GM21717 (cell line): ENCODE measurements at regions not wholly inside any gene's neighbourhood (a gene's known extent, or its start where the extent isn't known, plus 50 kb on each side); places are given as distances from the start of the nearest gene placed in this dataset.
"Not testable (repeated sequence)": the region's sequence is repeated elsewhere in the genome, so short reads cannot be mapped to it uniquely, and the experiment has no call there.

Experiments used
- ATAC-seq: cut with Tn5 transposase; IDR thresholded peaks from one replicate; pipeline ENCODE4 v1.9.1; 2021; ENCODE audit warnings: mild to moderate bottlenecking, moderate library complexity; ENCODE audit not compliant: unreplicated experiment

DNA sequence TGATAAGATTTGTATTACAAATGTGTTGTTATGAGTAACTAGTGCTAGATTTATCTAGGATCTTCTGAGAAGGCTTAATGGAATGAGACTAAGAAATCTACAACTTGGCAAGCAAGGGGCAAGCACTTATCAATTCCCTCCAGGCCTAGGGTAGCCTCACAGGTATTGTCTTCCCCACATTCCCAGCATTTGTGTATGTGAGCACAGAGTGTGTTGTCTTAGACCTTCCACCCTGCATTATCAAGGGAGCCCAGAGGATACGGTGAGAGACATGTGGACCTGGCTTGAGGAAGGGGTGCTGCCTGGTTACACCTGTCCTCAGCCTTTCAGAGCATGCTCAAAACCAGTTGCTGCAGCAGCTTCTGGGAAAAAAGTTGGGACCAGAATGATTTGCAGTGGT lies 327.2 kb downstream of the MRPL39 start:
- no peak for ATAC-seq

DNA sequence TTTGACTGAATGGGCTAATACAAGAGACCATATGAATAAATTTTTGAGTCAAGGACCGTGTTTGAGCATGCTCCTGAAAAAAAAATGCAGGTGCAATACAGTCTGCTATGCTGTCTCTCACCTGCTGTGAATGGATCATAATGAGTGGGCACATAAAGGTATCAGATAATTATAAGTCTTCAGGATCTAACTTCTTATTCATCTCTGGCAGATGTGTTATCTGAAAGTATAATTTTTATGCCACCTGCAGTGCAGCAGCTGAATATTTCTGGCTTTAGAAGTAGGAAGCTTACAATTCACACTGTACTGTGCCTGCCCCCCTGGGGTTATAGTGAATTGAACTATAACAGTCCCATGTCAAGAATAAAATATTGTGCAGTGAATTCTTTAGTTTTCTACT lies 333.3 kb downstream of the MRPL39 start:
- no peak for ATAC-seq

DNA sequence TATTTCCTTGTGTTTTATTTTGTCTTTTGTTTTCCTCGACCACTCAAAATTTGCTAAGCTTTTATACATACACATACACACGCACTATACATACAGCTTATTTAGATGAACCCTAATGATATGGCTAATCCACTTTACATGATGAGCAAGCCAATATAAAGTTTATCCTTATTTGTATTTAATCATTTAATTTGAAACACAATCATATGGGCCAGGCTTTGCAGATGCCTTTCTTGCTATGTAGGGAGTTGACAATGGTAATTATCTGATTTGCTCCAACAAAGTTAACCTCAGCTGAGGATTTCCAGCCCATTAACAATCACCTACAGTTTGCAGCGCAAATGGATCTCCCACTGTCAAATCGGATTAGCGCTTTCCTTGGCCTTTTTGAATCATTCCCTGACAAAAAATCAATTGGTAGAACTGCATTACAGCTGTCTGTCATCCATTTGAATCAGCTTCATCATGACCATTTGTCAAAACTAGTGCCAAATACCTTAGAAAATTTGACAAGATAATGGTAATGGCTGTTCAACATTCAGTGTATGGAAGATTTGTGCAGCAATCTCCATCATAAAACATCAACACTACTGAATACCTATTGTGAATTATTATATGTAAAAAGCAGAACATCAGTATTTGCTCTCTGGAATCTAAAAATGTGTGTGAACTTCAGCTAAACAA lies 352.6 kb downstream of the MRPL39 start:
- no peak for ATAC-seq

DNA sequence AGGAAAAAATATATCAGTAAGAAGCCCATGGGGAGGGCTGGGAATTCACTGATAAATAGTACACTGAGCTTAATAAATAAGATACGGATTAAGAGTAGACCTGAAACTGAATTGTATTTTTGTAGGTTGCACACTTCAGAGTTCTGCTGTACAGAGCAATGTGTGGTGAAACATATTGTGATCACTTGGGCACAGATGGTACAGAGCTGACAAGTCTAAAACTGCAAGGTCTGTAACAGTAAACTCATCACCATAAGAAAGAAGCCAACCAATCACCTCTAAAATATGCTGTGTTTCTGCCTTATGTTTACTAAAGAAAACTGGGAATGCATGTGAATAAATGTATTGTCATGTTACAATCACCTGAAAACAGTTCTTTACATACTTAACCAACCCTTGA lies 360.7 kb downstream of the MRPL39 start:
- no peak for ATAC-seq

DNA sequence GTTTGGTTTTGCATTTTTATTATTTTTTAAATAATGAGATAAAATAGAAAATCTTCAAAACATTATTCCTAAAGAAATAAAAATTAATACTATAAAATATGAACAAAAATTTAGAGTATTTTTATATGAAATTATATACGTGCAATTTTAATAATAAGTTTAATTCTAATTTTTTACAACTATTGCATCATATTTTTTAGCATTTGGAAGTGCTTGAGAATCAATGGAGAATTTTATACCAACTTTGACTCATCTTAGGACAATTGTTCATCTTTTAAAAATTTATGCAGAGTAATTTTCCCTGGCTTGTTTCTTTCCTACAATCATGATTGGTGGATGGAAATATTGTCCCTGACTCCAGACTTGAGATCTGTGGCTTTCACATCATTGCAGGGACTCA lies 362.5 kb downstream of the MRPL39 start:
- ATAC-seq, result no peak

DNA sequence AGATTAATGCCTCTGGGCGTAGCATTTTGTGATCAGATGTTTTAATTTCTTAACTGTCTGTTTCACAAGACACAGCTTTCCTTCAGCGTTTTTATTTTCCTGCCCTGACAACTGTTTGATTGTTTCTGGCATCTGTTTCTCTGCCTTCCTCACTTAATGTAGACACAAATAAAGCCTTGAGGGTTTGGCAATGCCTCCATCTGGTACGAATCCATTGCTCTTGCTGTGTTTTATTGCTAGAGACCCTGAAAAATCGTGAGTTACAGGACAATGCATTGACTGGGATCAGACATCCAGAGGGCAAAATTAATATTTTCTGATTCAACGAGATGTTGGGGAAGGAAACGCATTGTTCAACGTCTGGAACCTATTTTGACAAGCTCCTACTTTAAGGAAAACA lies 363.5 kb downstream of the MRPL39 start:
- ATAC-seq, result no peak

DNA sequence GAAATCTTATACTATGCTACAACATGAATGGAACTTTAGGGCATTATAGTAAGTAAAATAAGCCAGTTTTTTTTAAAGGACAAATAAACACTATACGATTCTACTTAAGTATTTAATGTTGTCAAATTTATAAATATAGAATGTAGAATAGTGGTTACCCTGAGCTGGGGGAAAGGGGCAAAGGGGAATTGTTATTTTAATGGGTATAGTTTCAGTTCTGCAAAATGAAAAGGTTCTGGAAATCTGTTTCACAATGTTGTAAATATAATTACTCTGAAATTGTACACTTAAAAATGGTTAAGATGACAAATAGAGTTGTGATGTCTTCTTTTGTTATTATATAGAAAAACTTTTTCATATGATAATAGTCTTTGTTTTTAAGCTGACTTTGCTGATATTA lies 366.3 kb downstream of the MRPL39 start:
- ATAC-seq, result no peak

DNA sequence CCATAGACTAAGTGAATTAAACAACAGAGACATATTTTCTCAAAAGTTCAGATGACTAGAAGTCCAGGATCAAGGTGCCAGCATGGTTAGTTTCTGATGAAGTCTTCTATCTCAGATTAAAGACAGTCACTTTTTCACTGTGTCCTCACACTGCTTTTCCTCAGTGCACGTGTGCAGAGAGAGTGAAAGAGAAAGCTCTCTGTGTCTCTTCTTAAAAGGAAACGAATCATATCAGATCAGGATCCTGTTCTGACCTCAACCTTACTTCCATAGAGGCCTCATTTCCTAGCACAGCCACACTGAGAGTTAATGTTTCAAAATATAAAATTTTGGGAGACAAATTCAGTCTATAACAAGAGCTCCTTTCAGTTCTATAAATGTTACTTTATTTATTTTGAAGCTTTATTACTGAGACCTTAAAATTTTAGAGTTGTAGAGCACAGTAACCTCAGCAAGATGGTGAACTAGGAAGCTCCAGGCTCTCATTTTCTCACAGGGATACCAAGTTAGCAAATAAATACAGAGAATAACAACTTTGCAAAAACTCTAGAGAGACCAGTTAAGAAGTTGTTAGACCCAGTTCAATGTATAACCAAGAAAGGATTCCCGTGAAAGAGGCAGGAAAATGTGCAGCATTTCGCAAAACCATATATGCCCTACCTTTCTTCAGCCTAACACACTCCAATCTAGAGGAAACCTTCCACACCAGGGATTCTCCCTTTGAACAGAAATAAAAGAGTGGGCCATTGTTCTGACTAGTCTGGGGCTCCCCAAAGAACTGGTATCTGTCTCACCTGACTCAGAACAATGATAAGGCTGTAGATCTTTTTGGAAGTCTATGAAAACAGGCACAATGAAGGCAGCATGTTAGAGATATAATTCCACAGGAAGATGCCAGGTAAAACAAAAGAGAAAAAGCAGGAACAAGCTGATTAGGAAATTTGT lies 372.2 kb downstream of the MRPL39 start:
- peak; percentile 88 for ATAC-seq

DNA sequence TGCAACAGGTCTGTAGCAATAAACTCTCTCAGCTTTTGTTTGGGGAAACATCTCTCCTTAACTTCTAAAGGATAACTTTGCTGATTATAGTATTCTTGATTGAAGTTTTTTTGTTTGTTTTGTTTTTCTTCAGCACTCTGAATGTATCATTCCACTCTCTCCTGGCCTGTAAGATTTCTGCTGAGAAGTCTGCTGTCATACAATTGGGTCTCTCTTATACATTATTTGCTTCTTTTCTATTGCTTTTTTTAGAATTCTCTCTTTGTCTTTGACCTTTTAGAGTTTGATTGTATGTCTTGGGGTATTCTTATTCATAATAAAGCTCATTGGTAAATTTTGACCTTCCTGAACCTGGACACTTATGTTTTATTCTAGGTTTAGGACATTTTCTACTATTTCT lies 386.3 kb downstream of the MRPL39 start:
- no peak for ATAC-seq

DNA sequence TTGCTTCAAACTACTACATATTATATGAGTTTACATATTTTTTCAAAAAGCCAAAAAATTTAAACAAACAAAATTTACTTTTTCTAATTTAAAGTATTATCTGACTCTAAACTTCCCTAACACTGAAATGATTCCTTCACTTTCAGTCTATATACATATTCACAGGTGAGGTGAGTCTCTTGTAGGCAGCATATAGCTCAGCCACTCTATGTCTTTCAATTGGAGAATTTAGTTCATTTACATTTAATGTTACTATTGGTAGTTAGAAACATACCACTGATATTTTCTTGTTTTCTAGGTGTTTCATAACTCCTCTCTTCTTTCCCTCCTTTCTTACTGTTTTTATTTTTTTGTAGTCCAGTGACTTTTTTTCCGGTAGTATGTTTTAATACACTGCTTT lies 387.1 kb downstream of the MRPL39 start:
- no peak for ATAC-seq

DNA sequence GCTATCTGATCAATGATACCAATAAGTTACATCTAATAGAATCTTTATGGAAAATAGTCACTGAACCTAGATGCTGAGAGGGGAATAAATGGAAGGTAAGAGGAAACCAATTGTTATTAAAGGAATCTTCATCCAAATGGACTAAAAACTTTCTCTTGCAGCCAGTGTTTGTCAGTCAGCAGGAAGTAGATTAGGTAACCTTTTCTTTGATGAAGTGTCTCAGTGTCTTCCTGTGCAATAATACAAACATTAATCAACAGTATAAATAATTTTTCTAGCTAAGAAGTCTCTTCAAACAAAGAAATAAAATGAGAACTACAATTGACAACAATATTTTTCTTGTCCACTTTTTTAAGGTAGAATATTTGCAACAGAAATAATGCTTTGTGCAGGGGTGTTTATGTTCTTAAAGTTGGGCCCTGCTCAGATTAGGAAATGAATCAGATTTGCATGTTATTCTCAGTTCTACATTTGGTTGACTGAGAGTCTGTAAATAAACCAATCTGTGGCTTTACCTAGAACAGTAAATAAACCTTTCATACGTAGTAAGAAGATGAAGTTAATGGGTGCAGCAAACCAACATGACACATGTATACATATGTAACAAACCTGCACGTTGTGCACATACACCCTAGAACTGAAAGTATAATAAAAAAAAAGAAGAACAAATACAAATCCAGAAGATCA lies 391.4 kb downstream of the MRPL39 start:
- peak; percentile 95 for ATAC-seq

DNA sequence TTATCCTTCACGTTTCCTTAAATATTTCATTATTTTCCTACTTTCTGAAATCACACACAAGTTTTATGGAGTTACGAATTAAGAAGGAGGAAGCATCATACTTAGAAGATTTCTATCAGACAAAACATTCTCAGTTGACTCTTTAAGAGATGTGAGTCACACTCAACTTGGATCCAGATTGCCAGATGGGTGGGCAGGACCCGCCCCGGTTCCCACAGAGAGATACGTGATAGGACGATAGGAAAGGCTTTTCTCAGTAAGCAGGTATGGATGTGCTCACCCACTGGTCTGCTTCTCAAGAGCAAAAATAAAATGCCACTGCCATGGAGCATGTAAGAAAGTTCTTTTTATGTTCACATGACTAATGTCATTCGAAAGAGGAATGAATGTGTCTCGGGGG lies 392.6 kb downstream of the MRPL39 start:
- no peak for ATAC-seq

DNA sequence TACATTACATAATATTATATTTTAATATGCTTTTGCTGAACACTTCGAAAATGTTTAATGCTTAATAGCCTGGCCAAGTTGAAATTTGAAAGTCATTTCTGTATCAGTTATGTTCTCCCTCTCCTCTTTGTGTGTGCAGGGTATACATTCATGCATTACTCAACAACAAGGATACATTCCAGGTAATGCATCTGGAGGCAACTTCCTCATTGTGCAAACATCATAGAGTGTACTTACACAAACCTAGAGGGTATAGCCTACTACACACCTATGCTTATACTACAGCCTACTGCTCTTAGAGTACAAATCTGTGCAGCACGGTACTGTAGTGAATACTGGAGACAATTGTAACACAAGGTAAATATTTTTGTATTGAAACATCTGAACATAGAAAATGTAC lies 407.3 kb downstream of the MRPL39 start:
- ATAC-seq, result no peak

DNA sequence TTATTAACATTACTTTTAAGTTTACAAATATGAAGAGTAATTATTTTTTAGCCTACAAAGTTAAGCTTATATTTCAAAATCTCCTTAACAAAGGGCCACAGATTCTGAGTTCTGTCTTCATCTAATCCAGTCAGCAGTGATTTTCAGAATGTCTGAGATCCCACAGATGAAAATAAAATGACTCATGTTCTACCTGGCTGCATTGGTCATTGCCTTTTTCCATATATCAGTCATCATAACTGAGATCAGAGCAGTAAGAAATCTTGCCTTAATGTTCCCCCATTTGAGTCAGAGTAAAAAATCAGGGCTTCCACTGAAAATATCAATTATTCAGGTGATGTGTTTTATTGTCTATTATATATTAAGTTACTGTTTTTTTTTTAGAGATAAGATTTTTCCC lies 416.1 kb downstream of the MRPL39 start:
- ATAC-seq, result peak; percentile 38

DNA sequence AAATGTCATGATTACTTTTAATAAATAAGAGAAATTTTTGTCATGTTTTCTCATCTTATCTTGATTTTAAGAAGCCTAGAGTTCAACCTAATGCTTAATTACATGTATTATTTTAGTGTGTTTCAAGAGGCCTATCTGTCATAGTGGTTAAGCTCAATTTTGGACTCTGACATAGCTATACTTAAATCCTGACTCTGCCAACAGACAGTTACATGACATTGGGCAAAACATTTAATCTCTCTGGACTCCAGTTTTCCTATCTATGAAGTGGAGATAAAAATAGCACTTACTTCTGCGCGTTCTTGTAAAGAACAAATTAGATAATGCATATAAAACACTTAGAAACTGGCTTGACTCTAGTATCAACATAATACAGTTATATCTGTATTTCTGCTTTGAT lies 417.8 kb downstream of the MRPL39 start:
- ATAC-seq, result no peak

DNA sequence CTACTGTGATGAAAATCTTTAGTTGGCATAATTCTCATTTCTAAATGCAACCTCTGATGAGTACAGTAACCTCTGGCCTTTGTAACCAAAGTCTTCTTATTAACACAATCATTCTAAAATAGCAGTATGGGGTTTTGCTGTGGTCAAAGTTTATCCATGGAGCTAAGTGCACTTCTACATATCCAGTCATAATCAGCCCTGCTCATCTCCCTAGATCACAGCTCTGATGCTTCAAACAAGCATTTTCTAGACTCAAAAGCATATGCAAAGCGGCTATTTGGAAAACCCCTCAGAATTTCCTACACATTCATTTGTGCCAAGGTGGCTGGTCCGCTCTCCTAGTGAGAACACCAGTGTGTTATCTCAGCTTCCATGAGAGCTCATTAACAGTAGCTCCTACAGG lies 418.6 kb downstream of the MRPL39 start:
- ATAC-seq, result peak; percentile 81

DNA sequence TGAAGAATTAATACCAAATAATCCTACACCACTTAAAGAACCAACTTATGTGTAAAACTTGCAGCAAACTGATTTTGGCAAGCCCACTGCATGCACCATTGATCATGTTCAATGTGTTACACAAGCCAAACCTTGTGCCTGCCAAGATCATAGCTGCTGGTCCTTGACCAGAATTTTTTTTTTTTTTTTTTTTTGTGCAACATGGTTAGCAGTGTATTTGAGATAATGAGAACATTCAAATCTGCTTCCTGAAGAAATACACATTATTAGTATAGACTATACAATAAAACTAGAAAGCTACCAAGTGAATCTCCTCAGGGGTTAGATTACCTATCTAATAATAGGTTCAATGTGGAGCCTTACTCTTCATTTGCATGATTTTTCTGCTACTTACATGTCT lies 421.0 kb downstream of the MRPL39 start:
- no peak for ATAC-seq

DNA sequence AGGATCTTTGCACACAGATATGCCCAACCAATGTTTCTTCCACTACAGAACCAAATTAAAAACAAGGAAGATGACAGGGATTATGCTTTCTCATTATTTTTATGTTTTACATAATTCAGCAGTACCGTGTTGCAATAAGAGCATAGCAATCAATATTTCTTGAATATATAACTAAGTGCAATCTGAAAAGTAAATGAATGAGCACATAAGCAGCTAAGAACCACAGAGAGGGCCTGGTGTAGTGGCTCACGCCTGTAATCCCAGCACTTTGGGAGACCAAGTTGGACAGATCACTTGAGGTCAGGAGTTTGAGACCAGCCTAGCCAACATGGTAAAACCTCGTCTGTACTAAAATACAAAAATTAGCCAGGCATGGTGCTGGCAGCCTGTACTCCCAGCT lies 423.7 kb downstream of the MRPL39 start:
- ATAC-seq, result no peak

DNA sequence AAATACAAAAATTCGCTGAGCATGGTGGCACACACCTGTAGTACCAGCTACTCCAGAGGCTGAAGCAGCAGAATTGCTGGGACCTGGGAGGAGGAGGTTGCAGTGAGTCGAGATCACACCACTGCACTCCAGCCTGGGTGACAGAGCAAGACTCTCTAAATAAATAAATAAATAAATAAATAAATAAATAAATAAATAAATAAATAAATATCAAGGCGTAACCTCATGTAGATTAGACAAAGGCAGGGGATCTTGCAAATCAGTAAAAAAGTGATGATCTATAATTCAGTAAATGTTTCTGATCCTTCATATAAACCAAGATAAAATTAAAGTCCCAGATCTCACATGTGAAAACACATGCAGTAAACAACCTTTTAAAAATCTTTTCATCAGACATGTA lies 425.6 kb downstream of the MRPL39 start:
- not testable (repeated sequence) for ATAC-seq

DNA sequence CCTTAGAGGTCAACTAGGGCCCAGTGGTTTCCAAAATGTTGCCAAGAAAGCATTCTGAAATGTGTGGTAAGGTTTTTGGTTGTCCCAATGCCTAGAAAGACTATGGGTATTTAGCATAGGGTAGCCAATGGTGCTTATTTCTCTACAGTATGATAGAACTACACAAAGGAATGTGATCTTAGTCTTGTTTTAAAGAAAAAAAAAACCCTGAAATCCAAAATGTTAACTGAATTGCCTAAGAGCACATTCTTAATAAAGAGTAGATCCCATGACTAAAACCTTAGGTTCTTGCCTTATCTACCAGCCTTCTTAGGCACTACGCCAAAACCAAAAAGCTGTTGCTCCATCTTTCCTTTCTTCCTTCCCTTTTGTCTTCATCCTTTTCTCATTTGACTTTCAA lies 428.2 kb downstream of the MRPL39 start:
- ATAC-seq, result no peak

DNA sequence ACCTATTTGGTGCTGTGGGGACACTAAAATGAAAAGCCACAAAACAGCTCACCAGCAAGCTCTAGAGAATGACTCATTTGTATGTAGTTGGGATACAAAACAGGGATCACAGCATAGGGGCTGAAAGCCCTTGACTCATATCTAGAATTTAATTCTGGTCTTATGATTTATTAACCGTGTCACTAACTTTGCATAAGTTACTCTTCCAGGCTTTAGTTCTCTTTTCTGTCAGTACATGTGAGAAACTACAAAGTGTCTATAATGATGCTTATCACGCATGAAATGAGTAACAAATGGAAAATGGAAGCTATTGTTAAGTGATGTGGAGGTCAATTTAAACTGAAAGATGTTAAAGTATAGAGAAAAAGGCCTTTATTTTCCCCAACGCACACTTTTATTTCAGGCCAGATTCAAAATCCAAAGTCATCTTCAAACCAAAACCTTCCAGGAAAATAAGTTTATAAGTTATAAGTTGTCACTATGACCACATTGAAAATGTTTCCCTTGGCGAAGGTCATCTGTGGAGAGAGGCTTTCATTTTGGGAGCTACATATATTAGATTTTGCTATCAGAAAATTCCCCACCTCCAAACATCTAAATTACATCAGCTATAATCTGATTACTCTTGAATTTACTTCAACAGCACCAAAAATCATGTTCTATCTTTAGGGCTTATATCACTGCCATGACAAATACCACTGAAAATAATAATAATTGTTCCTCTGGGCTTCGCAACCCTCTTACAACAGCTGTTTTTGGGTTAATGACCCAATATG lies 430.5 kb downstream of the MRPL39 start:
- ATAC-seq, result peak; percentile 83
